GM12865 (cell line): ENCODE measurements at regions not wholly inside any gene's neighbourhood (a gene's known extent, or its start where the extent isn't known, plus 50 kb on each side); places are given as distances from the start of the nearest gene placed in this dataset.

Experiments
- DNase-seq: peaks from one replicate; pipeline ENCODE4 v3.0.0; 2010; ENCODE audit warnings: low read depth
- H3K4me3 ChIP-seq: 2 replicates; pipeline ENCODE4 v1.5.1; 2011; ENCODE audit warnings: mild to moderate bottlenecking, low read depth, low read length, control low read depth
- CTCF ChIP-seq: IDR thresholded peaks from 2 replicates; pipeline ENCODE4 v1.5.1; 2011; ENCODE audit warnings: low read length, control low read depth, low read depth, inconsistent platforms; ENCODE audit not compliant: insufficient read depth; ENCODE audit errors: missing control alignments

GRCh38 chr14:104262515-104263514 is 124.4 kb downstream of the KIF26A start:
- no peak for TF ChIP-seq CTCF
- DNase-seq = no peak
- no peak overlapping the region for H3K4me3 ChIP-seq

GRCh38 chr14:104263675-104264358 is 125.4 kb downstream of the KIF26A start:
- no peak for DNase-seq
- TF ChIP-seq CTCF = no peak
- H3K4me3 ChIP-seq = no peak overlapping the region

- no peak for TF ChIP-seq CTCF
- no peak overlapping the region for H3K4me3 ChIP-seq
- no peak for DNase-seq
Observed at GRCh38 chr14:104264495-104265265, 126.3 kb downstream of the KIF26A start.

- H3K4me3 ChIP-seq = no peak overlapping the region
- no peak for TF ChIP-seq CTCF
- no peak for DNase-seq
Observed at GRCh38 chr14:104265918-104266630, 127.7 kb downstream of the KIF26A start.

GRCh38 chr14:104266631-104267575 is 128.5 kb downstream of the KIF26A start:
- no peak for TF ChIP-seq CTCF
- DNase-seq = no peak
- no peak overlapping the region for H3K4me3 ChIP-seq
